Thyroid gland (tissue), 4 donors: ENCODE measurements at regions not wholly inside any gene's neighbourhood (a gene's known extent, or its start where the extent isn't known, plus 50 kb on each side); places are given as distances from the start of the nearest gene placed in this dataset.

Source experiments
- DNase-seq, 2 donors: peaks; one replicate each; pipeline ENCODE4 v3.0.0-alpha.2; 2019
- H3K27ac ChIP-seq, 3 donors: fragments of 200-600 bp; sonication (generic); 1 replicate in 2 of 3; 2 replicates in 1 of 3; pipeline ENCODE4 v1.5.1; 2016 to 2019; ENCODE audit warnings: mild to moderate bottlenecking in 1 of 3, moderate library complexity in 1 of 3
- H3K27me3 ChIP-seq: fragments of 200-600 bp; sonication (generic); one replicate; pipeline ENCODE4 v1.5.1; 2019
- H3K36me3 ChIP-seq, 2 donors: fragments of 200-600 bp; sonication (generic); one replicate each; pipeline ENCODE4 v1.5.1; 2016 to 2019
- H3K4me1 ChIP-seq, 2 donors: fragments of 200-600 bp; sonication (generic); one replicate each; pipeline ENCODE4 v1.5.1; 2017 to 2019
- H3K4me3 ChIP-seq, 3 donors: fragments of 200-600 bp; sonication (generic); replicated peaks in 1 of 3; 1 replicate in 2 of 3; 2 replicates in 1 of 3; pipeline ENCODE4 v1.5.1; 2016; ENCODE audit warnings: mild to moderate bottlenecking in 1 of 3
- H3K9me3 ChIP-seq: fragments of 200-600 bp; sonication (generic); one replicate; pipeline ENCODE4 v1.5.1; 2017
- POLR2A ChIP-seq, 2 donors: fragments of 450-650 bp; IDR thresholded peaks; one replicate each; pipeline ENCODE4 v1.6.1; 2017; ENCODE audit warnings: antibody characterized with exemption in 2 of 2, mild to moderate bottlenecking in 2 of 2, moderate library complexity in 1 of 2
- WGBS, 2 donors: methylation state at CpG; one replicate each; pipeline ENCODE4 v1.1.5; 2017; 5-methylcytosine and 5-hydroxymethylcytosine counted together
- intact Hi-C: fragments of 100-400 bp; cut with DNase I; formaldehyde crosslinking; loops from one replicate; pipeline ENCODE4 v1.15.1; 2023
- TF ChIP-seq, protein P1 (sequence below), 6 experiments: fragments of 200-600 bp in 3 of 6; fragments of 450-650 bp in 3 of 6; sonication (generic) in 3 of 6; IDR thresholded peaks; one replicate each; pipeline ENCODE4 v1.5.1; 2016 to 2019; ENCODE audit warnings: antibody characterized with exemption in 6 of 6, mild to moderate bottlenecking in 2 of 6, inconsistent platforms in 1 of 6, moderate library complexity in 1 of 6

- no peak for TF ChIP-seq POLR2A (IDR thresholded peaks at IDR 0.05)
- TF ChIP-seq, protein P1, sequence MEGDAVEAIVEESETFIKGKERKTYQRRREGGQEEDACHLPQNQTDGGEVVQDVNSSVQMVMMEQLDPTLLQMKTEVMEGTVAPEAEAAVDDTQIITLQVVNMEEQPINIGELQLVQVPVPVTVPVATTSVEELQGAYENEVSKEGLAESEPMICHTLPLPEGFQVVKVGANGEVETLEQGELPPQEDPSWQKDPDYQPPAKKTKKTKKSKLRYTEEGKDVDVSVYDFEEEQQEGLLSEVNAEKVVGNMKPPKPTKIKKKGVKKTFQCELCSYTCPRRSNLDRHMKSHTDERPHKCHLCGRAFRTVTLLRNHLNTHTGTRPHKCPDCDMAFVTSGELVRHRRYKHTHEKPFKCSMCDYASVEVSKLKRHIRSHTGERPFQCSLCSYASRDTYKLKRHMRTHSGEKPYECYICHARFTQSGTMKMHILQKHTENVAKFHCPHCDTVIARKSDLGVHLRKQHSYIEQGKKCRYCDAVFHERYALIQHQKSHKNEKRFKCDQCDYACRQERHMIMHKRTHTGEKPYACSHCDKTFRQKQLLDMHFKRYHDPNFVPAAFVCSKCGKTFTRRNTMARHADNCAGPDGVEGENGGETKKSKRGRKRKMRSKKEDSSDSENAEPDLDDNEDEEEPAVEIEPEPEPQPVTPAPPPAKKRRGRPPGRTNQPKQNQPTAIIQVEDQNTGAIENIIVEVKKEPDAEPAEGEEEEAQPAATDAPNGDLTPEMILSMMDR (IDR thresholded peaks at IDR 0.05) = no peak
- intact Hi-C loops = no loop called here
- no peaks in the 10 kb centered on the region for H3K4me1 ChIP-seq
- no peak overlapping the region for H3K27ac ChIP-seq
- DNase-seq = no peak
- H3K9me3 ChIP-seq = no peaks in the 10 kb centered on the region
- no peak overlapping the region for H3K4me3 ChIP-seq
- no peaks in the 10 kb centered on the region for H3K36me3 ChIP-seq
- WGBS, 2 donors = 83 to 84% methylated on average over 6 of the region's 6 CpGs
- no peaks in the 10 kb centered on the region for H3K27me3 ChIP-seq
These were observed 372.8 kb upstream of the SLC30A5 start for GRCh38 chr5:68720884-68721610.

DNA sequence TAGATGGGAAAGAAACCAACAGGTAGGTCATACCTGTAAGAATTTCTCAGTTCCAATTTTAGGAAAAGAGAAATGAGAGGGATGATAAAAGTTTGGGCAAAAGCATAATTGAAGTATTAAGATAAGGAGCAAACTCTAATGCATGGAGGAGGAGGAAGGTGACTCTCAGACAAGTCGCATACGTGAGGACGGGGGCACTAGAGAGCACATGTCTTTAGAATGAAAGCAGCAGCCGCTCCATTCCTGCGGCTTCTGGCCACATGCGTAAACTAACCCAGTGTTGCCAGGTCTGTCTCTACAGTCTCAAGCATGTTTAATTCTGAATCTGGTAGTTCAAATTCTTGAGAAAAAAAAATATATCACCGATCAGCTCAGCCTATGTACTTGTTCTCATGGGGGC is 371.5 kb upstream of the SLC30A5 start:
- 95 to 96% methylated on average over 7 of the region's 7 CpGs for WGBS, 2 donors
- intact Hi-C loops = no loop called here

GRCh38 chr5:68725905-68726683 is 367.7 kb upstream of the SLC30A5 start:
- Histone ChIP-seq H3K9me3 (no peaks in the 10 kb centered on the region), H3K4me1 (no peaks in the 10 kb centered on the region), H3K4me3 (no peak overlapping the region), H3K27ac (no peak overlapping the region), H3K36me3 (no peaks in the 10 kb centered on the region), H3K27me3 (no peaks in the 10 kb centered on the region)
- WGBS, 2 donors = 77 to 81% methylated on average over 7 of the region's 7 CpGs
- no peak for TF ChIP-seq POLR2A (IDR thresholded peaks at IDR 0.05)
- TF ChIP-seq, protein P1 (IDR thresholded peaks at IDR 0.05) = no peak
- DNase-seq = no peak
- intact Hi-C loops = no loop called here

More for the DNA sequence above, 371.5 kb upstream of the SLC30A5 start:
- Histone ChIP-seq H3K4me1 (no peaks in the 10 kb centered on the region), H3K4me3 (no peak overlapping the region), H3K27ac (no peak overlapping the region), H3K36me3 (no peaks in the 10 kb centered on the region), H3K9me3 (no peaks in the 10 kb centered on the region), H3K27me3 (no peaks in the 10 kb centered on the region)
- DNase-seq = no peak
- TF ChIP-seq, protein P1 (IDR thresholded peaks at IDR 0.05) = no peak
- no peak for TF ChIP-seq POLR2A (IDR thresholded peaks at IDR 0.05)

GRCh38 chr5:68727931-68728330 is 365.9 kb upstream of the SLC30A5 start:
- intact Hi-C loops = no loop called here
- H3K27ac ChIP-seq = no peak overlapping the region
- no peaks in the 10 kb centered on the region for H3K36me3 ChIP-seq
- H3K9me3 ChIP-seq = no peaks in the 10 kb centered on the region
- H3K4me3 ChIP-seq = no peak overlapping the region
- 89 to 91% methylated on average over 2 of the region's 2 CpGs for WGBS, 2 donors
- no peak for DNase-seq
- TF ChIP-seq, protein P1 (IDR thresholded peaks at IDR 0.05) = no peak
- TF ChIP-seq POLR2A (IDR thresholded peaks at IDR 0.05) = no peak
- no peaks in the 10 kb centered on the region for H3K27me3 ChIP-seq
- no peaks in the 10 kb centered on the region for H3K4me1 ChIP-seq

- no peaks in the 10 kb centered on the region for H3K27me3 ChIP-seq
- WGBS, 2 donors = 77 to 86% methylated on average over 4 of the region's 4 CpGs
- no peak for DNase-seq
- no peak overlapping the region for H3K27ac ChIP-seq
- H3K4me3 ChIP-seq = no peak overlapping the region
- H3K4me1 ChIP-seq = no peaks in the 10 kb centered on the region
- no peak for TF ChIP-seq POLR2A (IDR thresholded peaks at IDR 0.05)
- TF ChIP-seq, protein P1 (IDR thresholded peaks at IDR 0.05) = no peak
- H3K9me3 ChIP-seq = no peaks in the 10 kb centered on the region
- H3K36me3 ChIP-seq = no peaks in the 10 kb centered on the region
- intact Hi-C loops = no loop called here
These were observed 364.1 kb upstream of the SLC30A5 start for GRCh38 chr5:68729678-68730077.
